Lower lobe of right lung (tissue), 2 donors: ENCODE measurements at regions not wholly inside any gene's neighbourhood (a gene's known extent, or its start where the extent isn't known, plus 50 kb on each side); places are given as distances from the start of the nearest gene placed in this dataset.
"Not testable (repeated sequence)": the region's sequence is repeated elsewhere in the genome, so short reads cannot be mapped to it uniquely, and the experiment has no call there.

Source experiments
- ATAC-seq, 2 donors: fragments of 200-7000 bp; cut with Tn5 transposase; one replicate each; pipeline ENCODE4 v1.9.1; 2020 to 2022; ENCODE audit warnings: mild to moderate bottlenecking in 2 of 2, moderate library complexity in 2 of 2
- DNase-seq: peaks from one replicate; pipeline ENCODE4 v3.0.0-alpha.2; 2020
- H3K27ac ChIP-seq: fragments of 200-600 bp; one replicate; pipeline ENCODE4 v1.8.0; 2022
- H3K27me3 ChIP-seq: fragments of 200-600 bp; one replicate; pipeline ENCODE4 v1.8.0; 2022; ENCODE audit warnings: low read depth
- H3K36me3 ChIP-seq: fragments of 200-600 bp; one replicate; pipeline ENCODE4 v1.8.0; 2022; ENCODE audit warnings: mild to moderate bottlenecking
- H3K4me1 ChIP-seq: fragments of 200-600 bp; one replicate; pipeline ENCODE4 v1.8.0; 2022
- H3K4me3 ChIP-seq: fragments of 200-600 bp; one replicate; pipeline ENCODE4 v1.8.0; 2022; ENCODE audit warnings: mild to moderate bottlenecking
- H3K9me3 ChIP-seq: fragments of 200-600 bp; one replicate; pipeline ENCODE4 v1.8.0; 2022
- intact Hi-C: fragments of 100-400 bp; cut with DNase I; formaldehyde crosslinking; loops from one replicate; pipeline ENCODE4 v1.11.0; 2022
- TF ChIP-seq, protein P1 (sequence below): fragments of 200-600 bp; IDR thresholded peaks from one replicate; pipeline ENCODE4 v1.8.0; 2022; ENCODE audit warnings: antibody characterized with exemption, mild to moderate bottlenecking
- donor health status: DM: no; HTN: yes; CAD: no; lungs with severe emphysema.

DNA sequence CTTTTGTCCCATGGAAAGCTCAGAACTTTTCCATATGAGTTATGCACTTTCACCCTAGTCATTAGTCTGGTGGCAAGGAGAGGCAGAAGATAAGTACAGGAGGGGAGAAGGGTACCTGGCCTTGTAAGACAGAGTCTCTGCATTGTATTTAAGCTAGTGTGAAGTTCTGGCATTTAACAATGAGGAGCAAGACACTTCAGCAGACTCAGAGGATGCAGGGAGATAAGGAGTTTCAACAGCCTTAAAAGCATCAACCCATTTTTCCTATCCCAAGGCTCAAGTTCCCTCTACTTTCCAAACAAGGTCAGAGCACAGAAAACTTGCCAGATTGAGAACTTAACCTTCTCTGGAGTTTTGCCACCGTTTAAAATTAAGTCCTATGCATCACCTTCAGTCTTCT lies 348.2 kb upstream of the VRK2 start:
- no peak for ATAC-seq
- H3K27me3 ChIP-seq, result no peaks in the 10 kb centered on the region
- DNase-seq, result no peak

DNA sequence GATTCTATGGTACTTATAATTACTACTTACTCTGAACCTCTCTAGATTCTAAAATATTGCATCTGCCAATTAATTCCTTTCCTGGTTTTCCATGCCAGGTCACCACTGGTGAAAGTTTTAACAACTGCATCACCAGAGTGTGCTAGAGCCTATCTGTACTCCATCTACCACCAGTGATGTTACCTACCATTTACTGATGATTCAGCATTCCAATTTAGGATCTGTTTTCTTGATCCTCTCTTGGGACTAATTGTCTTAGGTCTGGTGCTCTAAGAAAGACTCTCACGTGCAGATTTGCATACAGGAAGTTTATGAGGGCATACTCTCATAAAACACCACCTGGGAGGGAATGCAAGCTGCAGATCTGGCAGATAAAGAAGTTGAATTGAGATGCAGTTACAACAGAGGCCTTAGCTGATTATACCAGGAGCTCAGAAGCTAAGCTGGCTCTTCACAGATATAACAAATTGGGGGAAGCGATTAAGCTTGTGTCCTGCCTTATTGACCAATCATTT lies 347.6 kb upstream of the VRK2 start:
- no peak for DNase-seq
- H3K27ac ChIP-seq, result no peak overlapping the region
- H3K36me3 ChIP-seq, result no peaks in the 10 kb centered on the region
- intact Hi-C loops, result no loop called here
- H3K4me1 ChIP-seq, result no peaks in the 10 kb centered on the region
- H3K9me3 ChIP-seq, result no peaks in the 10 kb centered on the region
- ATAC-seq, result no peak
- no peak overlapping the region for H3K4me3 ChIP-seq
- H3K27me3 ChIP-seq, result no peaks in the 10 kb centered on the region
- TF ChIP-seq, protein P1, sequence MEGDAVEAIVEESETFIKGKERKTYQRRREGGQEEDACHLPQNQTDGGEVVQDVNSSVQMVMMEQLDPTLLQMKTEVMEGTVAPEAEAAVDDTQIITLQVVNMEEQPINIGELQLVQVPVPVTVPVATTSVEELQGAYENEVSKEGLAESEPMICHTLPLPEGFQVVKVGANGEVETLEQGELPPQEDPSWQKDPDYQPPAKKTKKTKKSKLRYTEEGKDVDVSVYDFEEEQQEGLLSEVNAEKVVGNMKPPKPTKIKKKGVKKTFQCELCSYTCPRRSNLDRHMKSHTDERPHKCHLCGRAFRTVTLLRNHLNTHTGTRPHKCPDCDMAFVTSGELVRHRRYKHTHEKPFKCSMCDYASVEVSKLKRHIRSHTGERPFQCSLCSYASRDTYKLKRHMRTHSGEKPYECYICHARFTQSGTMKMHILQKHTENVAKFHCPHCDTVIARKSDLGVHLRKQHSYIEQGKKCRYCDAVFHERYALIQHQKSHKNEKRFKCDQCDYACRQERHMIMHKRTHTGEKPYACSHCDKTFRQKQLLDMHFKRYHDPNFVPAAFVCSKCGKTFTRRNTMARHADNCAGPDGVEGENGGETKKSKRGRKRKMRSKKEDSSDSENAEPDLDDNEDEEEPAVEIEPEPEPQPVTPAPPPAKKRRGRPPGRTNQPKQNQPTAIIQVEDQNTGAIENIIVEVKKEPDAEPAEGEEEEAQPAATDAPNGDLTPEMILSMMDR, result no peak

More for the DNA sequence above, 348.2 kb upstream of the VRK2 start:
- H3K27ac ChIP-seq, result no peak overlapping the region
- intact Hi-C loops, result no loop called here
- no peaks in the 10 kb centered on the region for H3K9me3 ChIP-seq
- no peak overlapping the region for H3K4me3 ChIP-seq
- no peaks in the 10 kb centered on the region for H3K36me3 ChIP-seq
- H3K4me1 ChIP-seq, result no peaks in the 10 kb centered on the region
- TF ChIP-seq, protein P1, result no peak

DNA sequence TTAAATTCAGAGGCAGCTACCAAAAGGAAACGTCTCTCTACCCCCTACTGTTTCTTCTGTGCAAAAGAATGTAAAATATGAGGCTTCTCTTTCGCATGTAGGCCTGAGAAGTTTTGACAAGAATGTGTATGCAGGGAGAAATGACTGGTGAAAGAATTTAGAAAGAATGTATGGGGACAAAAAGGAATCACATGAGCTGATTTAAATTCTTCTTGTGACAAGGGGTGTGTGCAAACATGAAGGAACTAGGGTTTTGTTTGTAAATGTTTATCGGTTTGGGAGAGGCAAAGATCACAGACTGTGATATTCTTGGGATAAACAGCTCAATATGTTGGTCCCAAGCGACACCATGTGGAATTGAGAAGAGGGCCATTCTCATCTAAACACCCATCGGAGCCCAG lies 345.2 kb upstream of the VRK2 start:
- Histone ChIP-seq H3K9me3 (no peaks in the 10 kb centered on the region), H3K36me3 (no peaks in the 10 kb centered on the region), H3K27me3 (no peaks in the 10 kb centered on the region), H3K27ac (no peak overlapping the region), H3K4me1 (no peaks in the 10 kb centered on the region), H3K4me3 (no peak overlapping the region)
- intact Hi-C loops, result no loop called here
- no peak for ATAC-seq
- no peak for DNase-seq
- TF ChIP-seq, protein P1, result no peak

DNA sequence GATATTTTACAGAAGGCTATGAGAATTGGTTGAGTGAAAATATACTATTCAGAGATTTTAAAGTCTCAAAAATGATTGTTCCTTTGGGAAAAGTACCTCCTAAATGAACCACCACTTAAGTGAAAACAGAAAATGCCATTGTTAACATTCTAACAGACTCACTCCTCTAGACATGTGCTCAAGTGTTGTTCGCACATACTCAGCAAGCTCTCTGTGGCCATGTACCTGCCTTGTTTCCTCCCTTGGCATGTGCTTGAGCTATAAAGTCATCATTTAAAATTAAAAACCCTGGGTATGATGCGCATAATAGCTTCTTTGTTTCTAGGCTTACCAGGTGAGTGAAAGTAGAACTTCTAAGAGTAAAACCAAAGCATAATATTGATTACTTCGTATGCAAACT lies 343.2 kb upstream of the VRK2 start:
- DNase-seq (no peak), ATAC-seq (peak; percentile 76 to 78)
- intact Hi-C loops, result no loop called here
- Histone ChIP-seq H3K27ac (no peak overlapping the region), H3K36me3 (no peaks in the 10 kb centered on the region), H3K27me3 (no peaks in the 10 kb centered on the region), H3K9me3 (no peaks in the 10 kb centered on the region), H3K4me3 (no peak overlapping the region), H3K4me1 (no peaks in the 10 kb centered on the region)
- TF ChIP-seq, protein P1, result no peak

DNA sequence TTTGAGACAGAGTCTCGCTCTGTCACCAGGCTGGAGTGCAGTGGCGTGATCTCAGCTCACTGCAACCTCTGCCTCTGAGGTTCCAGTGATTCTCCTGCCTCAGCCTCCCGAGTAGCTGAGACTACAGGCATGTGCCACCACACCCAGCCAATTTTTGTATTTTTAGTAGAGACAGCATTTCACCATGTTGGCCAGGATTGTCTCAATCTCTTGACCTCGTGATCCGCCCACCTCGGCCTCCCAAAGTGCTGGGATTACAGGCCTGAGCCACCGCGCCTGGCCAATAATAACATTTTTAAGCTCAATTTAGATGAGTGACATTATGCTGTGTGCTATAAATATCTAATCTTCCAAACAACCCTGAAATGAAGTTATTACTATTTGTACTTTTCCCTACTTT lies 338.8 kb upstream of the VRK2 start:
- H3K27me3 ChIP-seq, H3K27ac ChIP-seq, H3K36me3 ChIP-seq, ATAC-seq, H3K9me3 ChIP-seq, DNase-seq, H3K4me1 ChIP-seq, H3K4me3 ChIP-seq, intact Hi-C loops: not testable (repeated sequence)

DNA sequence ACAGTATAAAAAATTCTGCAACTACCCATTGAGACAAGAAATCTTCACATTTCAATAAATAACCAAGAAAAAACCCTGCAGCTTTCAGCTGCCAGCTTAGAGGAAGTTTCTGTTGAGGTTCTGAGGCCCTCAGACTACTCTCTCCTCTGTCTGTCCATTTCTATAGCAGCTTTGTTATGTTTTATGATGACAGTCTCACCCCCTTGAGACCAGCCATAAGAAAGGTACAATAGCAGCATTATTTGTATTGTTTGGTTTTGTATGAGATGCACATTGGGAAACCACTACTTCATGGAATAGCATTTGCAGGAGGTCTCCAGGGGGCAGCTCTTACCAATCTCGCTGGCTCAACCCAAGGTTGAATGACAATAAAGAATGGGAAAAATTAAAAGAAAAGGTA lies 334.6 kb upstream of the VRK2 start:
- no peaks in the 10 kb centered on the region for H3K36me3 ChIP-seq
- H3K27ac ChIP-seq, result no peak overlapping the region
- no peaks in the 10 kb centered on the region for H3K27me3 ChIP-seq
- no peak for ATAC-seq
- intact Hi-C loops, result no loop called here
- no peak for DNase-seq
- H3K4me1 ChIP-seq, result no peaks in the 10 kb centered on the region
- TF ChIP-seq, protein P1, result no peak
- no peaks in the 10 kb centered on the region for H3K9me3 ChIP-seq
- H3K4me3 ChIP-seq, result no peak overlapping the region
